Aorta (tissue), 5 donors: ENCODE measurements at regions not wholly inside any gene's neighbourhood (a gene's known extent, or its start where the extent isn't known, plus 50 kb on each side); places are given as distances from the start of the nearest gene placed in this dataset.

Experiments
- ATAC-seq: fragments of 200-7000 bp; cut with Tn5 transposase; one replicate; pipeline ENCODE4 v1.9.1; 2022; ENCODE audit warnings: moderate library complexity; ENCODE audit not compliant: low FRiP score
- DNase-seq, 2 donors: peaks; one replicate each; pipeline ENCODE4 v3.0.0-alpha.2; 2020
- H3K27ac ChIP-seq, 2 donors: one replicate each; pipeline ENCODE4 v1.5.1; 2013; ENCODE audit warnings: low read length in 2 of 2, mild to moderate bottlenecking in 2 of 2, moderate library complexity in 2 of 2, control low read depth in 1 of 2, inconsistent platforms in 1 of 2, low read depth in 1 of 2
- H3K27me3 ChIP-seq, 2 donors: one replicate each; pipeline ENCODE4 v1.6.1; 2013; ENCODE audit warnings: control low read depth in 1 of 2, low read length in 1 of 2, mild to moderate bottlenecking in 1 of 2, moderate library complexity in 1 of 2; ENCODE audit not compliant: insufficient read depth in 2 of 2, control insufficient read depth in 1 of 2
- H3K36me3 ChIP-seq, 2 donors: one replicate each; pipeline ENCODE4 v1.6.1; 2013; ENCODE audit warnings: control low read depth in 1 of 2, low read length in 1 of 2, mild to moderate bottlenecking in 1 of 2; ENCODE audit not compliant: insufficient read depth in 2 of 2, control insufficient read depth in 1 of 2
- H3K4me1 ChIP-seq, 2 donors: one replicate each; pipeline ENCODE4 v1.6.1; 2013; ENCODE audit warnings: low read length in 2 of 2, control low read depth in 1 of 2, mild to moderate bottlenecking in 1 of 2, moderate library complexity in 1 of 2; ENCODE audit not compliant: insufficient read depth in 2 of 2, control insufficient read depth in 1 of 2
- H3K4me3 ChIP-seq, 2 donors: one replicate each; pipeline ENCODE4 v1.5.1; 2013; ENCODE audit warnings: low read length in 2 of 2, control low read depth in 1 of 2, mild to moderate bottlenecking in 1 of 2
- H3K9me3 ChIP-seq: one replicate; pipeline ENCODE4 v1.6.1; 2013; ENCODE audit warnings: mild to moderate bottlenecking, low read length; ENCODE audit not compliant: control insufficient read depth
- WGBS, 2 donors: extraction: QIAGEN DNeasy Blood & Tissue Kit; methylation state at CpG; one replicate each; pipeline ENCODE4 v1.1.7; 2013; 5-methylcytosine and 5-hydroxymethylcytosine counted together
- intact Hi-C, 2 donors: fragments of 100-400 bp; cut with DNase I; formaldehyde crosslinking; loops; one replicate each; pipeline versions ENCODE4 v1.14.2 to v1.15.0; 2022
- donor health status: healthy with polysubstance abuse.
- donor health status: Bipolar disorder and iron deficiency.
- donor health status: DM: no; HTN: no; CAD: no.
- donor health status: DM: no; HTN: no; CAD: no.
- donor health status: DM: yes; HTN: yes; CAD: no.

DNA sequence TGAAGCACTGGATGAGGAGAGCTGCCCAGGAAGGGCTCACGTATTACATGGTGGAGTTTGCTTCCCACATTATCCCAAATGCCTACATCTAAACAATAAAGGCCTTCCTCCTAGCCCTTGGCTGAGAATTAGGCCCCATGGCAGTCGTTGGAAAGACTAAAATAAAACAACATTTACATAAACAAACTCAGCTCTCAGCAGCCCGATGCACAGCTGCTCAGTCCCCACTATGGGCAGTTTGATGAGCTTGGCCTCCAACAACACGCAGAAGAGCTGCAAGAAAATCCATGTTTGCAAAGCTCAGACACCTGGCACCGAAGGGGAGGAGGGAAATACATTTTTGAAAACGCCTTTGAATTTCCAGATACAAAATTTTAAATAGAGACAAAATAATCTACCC, 352.4 kb downstream of the EIPR1 start:
- Histone ChIP-seq H3K4me1 (no peaks in the 10 kb centered on the region), H3K4me3 (no peak overlapping the region), H3K9me3 (no peaks in the 10 kb centered on the region), H3K27ac (no peak overlapping the region), H3K27me3 (no peaks in the 10 kb centered on the region), H3K36me3 (no peaks in the 10 kb centered on the region)
- no peak for DNase-seq
- 44 to 52% methylated on average over 6 of the region's 6 CpGs for WGBS, 2 donors
- intact Hi-C loops: no loop called here
- ATAC-seq: no peak

GRCh38 chr2:3024401-3024935, 353.1 kb downstream of the EIPR1 start:
- WGBS, 2 donors: 77 to 82% methylated on average over 10 of the region's 10 CpGs
- no peak for ATAC-seq
- H3K4me1 ChIP-seq: no peaks in the 10 kb centered on the region

DNA sequence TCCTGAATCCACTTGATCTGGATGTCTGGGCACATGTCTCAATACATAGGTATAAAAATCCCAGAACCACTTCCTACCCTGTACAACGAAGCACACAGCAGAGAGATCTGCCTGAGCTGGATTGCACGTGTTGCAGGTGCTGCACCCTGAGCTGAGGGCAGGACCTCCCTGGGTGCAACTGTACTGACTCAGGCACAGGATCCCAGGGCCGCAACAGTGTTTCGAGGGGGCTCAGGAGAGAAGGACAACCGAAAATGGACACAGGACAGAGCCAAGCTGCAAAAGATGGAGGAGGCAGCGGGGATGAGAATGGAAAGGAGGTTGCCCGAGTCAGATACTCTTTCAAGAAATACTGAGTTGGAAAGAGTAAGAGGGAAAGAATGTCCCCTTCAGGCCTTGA, 354.1 kb downstream of the EIPR1 start:
- Histone ChIP-seq H3K9me3 (no peaks in the 10 kb centered on the region), H3K27me3 (no peaks in the 10 kb centered on the region), H3K4me3 (no peak overlapping the region), H3K4me1 (no peaks in the 10 kb centered on the region), H3K36me3 (no peaks in the 10 kb centered on the region), H3K27ac (no peak overlapping the region)
- ATAC-seq (no peak), DNase-seq (no peak)
- WGBS, 2 donors: 82 to 85% methylated on average over 7 of the region's 7 CpGs
- intact Hi-C loops: no loop called here

More at GRCh38 chr2:3024401-3024935, 353.1 kb downstream of the EIPR1 start:
- DNase-seq: no peak
- Histone ChIP-seq H3K27ac (no peak overlapping the region), H3K9me3 (no peaks in the 10 kb centered on the region), H3K36me3 (no peaks in the 10 kb centered on the region), H3K4me3 (no peak overlapping the region), H3K27me3 (no peaks in the 10 kb centered on the region)
- intact Hi-C loops: no loop called here

GRCh38 chr2:3022841-3023372, 354.7 kb downstream of the EIPR1 start:
- H3K27ac ChIP-seq: no peak overlapping the region
- DNase-seq (no peak), ATAC-seq (no peak)
- H3K36me3 ChIP-seq: no peaks in the 10 kb centered on the region
- no peaks in the 10 kb centered on the region for H3K27me3 ChIP-seq
- intact Hi-C loops: no loop called here
- no peaks in the 10 kb centered on the region for H3K4me1 ChIP-seq
- no peaks in the 10 kb centered on the region for H3K9me3 ChIP-seq
- no peak overlapping the region for H3K4me3 ChIP-seq
- WGBS, 2 donors: 74 to 82% methylated on average over 9 of the region's 9 CpGs

- Histone ChIP-seq H3K27me3 (no peaks in the 10 kb centered on the region), H3K27ac (no peak overlapping the region), H3K4me1 (no peaks in the 10 kb centered on the region), H3K9me3 (no peaks in the 10 kb centered on the region), H3K36me3 (no peaks in the 10 kb centered on the region), H3K4me3 (no peak overlapping the region)
- WGBS, 2 donors: 84 to 89% methylated on average over 8 of the region's 8 CpGs
- ATAC-seq (no peak), DNase-seq (no peak)
- intact Hi-C loops: no loop called here
Observed at GRCh38 chr2:3021720-3022119, 355.9 kb downstream of the EIPR1 start.

DNA sequence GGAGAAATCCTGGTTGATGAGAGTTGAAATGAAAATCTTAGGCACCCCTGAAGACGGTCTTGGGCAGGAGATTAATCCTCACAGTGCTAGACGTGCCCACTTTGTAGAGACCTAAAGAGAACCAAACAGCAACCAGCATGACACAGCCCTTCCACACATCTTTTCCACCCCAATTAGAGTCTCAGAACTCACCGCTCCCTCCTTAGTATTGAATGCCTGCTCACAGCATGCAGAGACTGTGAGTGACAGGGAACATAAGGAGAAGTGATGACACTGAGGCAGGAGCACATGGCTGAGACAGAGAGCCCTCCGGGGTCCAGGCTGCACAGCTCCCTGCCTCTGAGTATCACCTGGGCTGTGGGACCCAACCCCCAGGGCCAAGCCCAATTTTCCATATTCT, 367.6 kb downstream of the EIPR1 start:
- Histone ChIP-seq H3K4me3 (no peak overlapping the region), H3K9me3 (no peaks in the 10 kb centered on the region), H3K27me3 (no peaks in the 10 kb centered on the region), H3K27ac (no peak overlapping the region), H3K4me1 (no peaks in the 10 kb centered on the region), H3K36me3 (no peaks in the 10 kb centered on the region)
- no peak for ATAC-seq
- WGBS, 2 donors: 66 to 76% methylated on average over 4 of the region's 4 CpGs
- intact Hi-C loops: no loop called here
- DNase-seq: no peak

GRCh38 chr2:3009483-3009882, 368.1 kb downstream of the EIPR1 start:
- intact Hi-C loops: no loop called here
- Histone ChIP-seq H3K36me3 (no peaks in the 10 kb centered on the region), H3K27ac (no peak overlapping the region), H3K9me3 (no peaks in the 10 kb centered on the region), H3K27me3 (no peaks in the 10 kb centered on the region), H3K4me1 (no peaks in the 10 kb centered on the region), H3K4me3 (no peak overlapping the region)
- ATAC-seq (no peak), DNase-seq (no peak)
- WGBS, 2 donors: 72 to 76% methylated on average over 7 of the region's 7 CpGs

DNA sequence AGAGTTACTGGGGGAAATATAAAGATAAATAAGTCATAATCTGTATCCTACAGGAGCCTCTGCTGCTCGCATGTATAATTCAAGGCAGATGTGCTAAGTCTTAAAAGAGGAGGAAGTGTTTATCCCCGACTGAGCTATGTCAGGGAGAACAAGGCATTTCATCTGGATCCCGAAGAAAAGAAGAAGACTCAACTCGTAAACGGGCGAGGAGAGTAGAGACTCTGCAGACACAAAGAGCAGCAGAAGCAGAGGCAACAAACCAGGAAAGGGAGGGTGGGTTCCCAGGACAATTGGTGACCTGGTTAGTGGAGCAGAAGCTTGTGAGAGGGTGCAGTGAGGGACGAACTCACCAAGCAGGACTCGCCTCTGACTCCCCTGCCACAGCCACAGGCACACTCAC, 368.6 kb downstream of the EIPR1 start:
- Histone ChIP-seq H3K9me3 (no peaks in the 10 kb centered on the region), H3K36me3 (no peaks in the 10 kb centered on the region), H3K4me1 (no peaks in the 10 kb centered on the region), H3K4me3 (no peak overlapping the region), H3K27me3 (no peaks in the 10 kb centered on the region), H3K27ac (no peak overlapping the region)
- ATAC-seq (no peak), DNase-seq (no peak)
- intact Hi-C loops: no loop called here
- WGBS, 2 donors: 22 to 31% methylated on average over 8 of the region's 8 CpGs

DNA sequence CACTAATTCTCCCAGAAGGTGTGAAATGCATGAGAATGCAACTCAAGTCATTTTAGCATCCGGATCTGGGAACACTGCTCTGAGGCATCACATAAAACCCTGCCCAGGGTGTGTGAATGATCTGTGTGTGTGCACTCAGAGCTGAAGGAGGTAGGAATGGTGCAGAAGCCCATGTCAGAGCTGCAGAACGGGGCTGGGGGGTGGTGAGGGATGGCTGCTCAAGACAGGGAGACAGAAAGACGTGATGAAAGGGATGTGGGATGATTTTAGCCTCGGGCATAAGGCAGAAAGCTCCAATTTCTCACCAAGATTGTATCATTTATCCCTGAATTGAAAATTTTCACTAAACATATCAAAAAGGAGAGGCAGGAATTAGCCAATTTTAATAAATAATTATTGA, 369.1 kb downstream of the EIPR1 start:
- H3K36me3 ChIP-seq: no peaks in the 10 kb centered on the region
- H3K4me3 ChIP-seq: no peak overlapping the region
- H3K27me3 ChIP-seq: no peaks in the 10 kb centered on the region
- no peak for ATAC-seq
- no peak for DNase-seq
- H3K27ac ChIP-seq: no peak overlapping the region
- 16 to 28% methylated on average over 4 of the region's 4 CpGs for WGBS, 2 donors
- no peaks in the 10 kb centered on the region for H3K4me1 ChIP-seq
- no peaks in the 10 kb centered on the region for H3K9me3 ChIP-seq
- intact Hi-C loops: no loop called here
